ENCODE measurements at regions not wholly inside any gene's neighbourhood (a gene's known extent, or its start where the extent isn't known, plus 50 kb on each side); places are given as distances from the start of the nearest gene placed in this dataset.
"Not testable (repeated sequence)": the region's sequence is repeated elsewhere in the genome, so short reads cannot be mapped to it uniquely, and the experiment has no call there.

DNA sequence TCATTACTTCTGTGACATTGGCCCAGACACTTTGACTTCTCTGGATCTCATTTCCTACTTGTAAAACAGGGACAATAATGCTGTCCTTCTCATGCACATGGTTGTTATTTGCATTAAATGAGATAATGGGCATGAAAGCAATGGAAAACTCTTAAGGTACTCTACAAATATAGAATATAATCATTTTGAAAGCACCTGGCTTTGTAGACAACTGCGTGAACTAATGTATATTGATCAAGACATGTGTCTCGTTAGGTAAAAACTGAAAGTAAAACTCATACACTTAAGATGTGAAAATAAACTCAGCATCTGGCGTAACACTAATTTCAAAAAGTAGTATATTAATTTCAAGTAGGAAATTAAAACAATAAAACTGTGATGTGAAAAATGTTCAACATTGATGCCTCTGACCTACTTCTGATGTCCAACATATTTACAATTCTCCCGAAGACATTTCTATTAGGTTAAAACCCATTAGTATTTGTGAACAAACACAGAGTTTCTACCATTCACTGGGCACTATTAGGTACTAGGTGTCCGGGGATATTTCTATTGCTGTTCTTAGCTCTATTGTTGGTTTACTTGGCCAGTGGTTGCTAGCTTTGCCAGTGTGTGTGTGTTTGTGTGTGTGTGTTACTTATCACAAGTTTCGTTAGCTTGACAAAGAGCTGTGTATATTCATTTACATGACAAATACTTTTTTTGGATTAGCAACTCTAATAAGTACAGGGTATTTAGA is 220.5 kb downstream of the KCNRG start:
- no peak for DNase-seq

DNA sequence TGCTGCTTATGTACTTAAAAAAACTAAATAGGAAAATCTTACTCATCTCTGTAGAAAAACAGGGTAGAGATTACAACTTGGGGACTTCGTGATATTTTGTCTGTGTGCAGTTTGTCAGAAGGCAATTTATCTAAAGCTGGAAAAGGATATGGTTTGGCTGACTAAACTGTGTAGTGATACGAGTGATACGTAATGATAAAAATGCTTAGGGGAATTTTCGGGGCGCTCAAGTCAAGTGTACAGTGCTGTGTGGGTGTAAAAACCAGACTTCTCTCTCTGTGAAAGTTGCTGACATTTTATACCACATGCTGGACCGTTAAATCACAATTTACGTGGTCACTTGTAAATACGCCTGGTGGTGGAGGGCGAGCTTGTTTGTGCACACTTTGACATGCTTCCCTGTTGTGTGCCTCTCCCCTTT is 221.7 kb downstream of the KCNRG start:
- peak; percentile 67 to 77 (median 76) for DNase-seq

DNA sequence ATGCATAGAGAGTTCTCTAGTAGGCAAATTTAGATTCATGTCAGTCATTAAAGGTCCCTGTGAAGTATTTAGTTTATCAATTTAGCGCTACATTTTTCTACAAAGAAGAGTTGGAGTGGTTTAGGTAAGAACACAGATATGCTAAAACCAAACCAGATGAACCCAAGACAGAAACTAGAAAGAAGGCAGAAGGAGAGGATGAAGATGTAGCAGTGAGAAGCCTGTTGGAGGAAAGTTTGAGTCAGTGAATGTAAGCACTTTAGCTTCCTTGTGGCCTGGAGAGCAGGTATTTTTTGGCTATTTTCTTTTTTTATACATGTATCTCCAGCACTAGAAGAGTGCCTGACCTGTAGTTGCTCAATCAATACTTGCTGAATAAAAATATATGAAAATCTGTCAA is 223.7 kb downstream of the KCNRG start:
- DNase-seq: no peak

DNA sequence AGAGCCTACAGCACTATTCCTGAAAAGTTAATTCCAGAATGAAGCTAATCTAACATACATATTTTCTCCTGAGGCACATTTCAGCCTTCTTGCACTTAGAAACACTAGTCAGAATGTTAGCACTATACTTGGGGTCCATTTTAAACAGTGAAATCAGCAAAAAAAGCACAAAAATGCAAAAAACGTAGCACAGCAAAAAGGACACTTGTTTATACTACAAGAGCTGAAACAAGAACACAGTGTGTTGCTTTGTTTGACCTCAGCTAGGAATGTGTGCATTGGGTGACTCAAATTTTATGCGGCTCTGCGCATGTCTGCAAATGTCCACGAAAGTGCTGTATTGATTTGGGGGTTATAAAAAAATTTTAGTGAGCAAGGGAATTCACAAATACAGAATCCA is 226.2 kb downstream of the KCNRG start:
- no peak for DNase-seq

DNA sequence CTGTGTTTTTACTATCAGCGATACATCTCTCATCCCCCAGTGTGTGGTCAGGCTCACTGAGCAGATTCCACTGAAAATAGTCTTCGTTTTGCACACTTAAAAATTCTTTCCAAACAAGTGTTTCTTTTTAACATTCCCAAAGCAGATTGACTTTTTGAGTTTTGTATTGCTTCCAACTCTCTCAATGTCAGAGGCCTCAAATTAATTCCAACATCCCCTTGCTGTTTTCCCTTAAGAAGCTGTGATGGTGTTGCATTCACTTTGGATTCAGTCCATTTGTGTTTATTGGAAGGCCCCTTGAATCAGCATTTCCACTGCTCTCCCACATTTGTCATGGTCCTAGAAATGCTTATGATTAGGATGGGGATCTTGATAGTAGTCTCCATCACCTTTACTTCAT is 228.7 kb downstream of the KCNRG start:
- no peak for DNase-seq

DNA sequence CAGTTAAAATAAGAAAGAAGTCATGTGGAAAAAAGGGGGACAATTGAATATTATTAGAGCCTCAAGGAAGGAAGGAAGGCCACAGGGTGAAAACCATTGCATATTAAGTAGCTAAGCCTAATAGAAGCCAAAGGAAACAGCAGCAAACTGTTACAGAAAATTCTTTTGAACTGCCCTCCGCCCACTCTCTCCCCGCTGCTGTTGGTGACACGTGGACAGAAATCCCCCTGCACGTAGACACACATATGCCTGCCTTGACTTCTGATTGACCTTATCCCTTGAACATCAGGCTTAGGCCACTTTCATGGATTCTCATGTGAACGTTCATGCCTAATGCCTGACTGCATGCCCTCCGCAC is 229.1 kb downstream of the KCNRG start:
- DNase-seq: peak; percentile 60 to 71 (median 65)

DNA sequence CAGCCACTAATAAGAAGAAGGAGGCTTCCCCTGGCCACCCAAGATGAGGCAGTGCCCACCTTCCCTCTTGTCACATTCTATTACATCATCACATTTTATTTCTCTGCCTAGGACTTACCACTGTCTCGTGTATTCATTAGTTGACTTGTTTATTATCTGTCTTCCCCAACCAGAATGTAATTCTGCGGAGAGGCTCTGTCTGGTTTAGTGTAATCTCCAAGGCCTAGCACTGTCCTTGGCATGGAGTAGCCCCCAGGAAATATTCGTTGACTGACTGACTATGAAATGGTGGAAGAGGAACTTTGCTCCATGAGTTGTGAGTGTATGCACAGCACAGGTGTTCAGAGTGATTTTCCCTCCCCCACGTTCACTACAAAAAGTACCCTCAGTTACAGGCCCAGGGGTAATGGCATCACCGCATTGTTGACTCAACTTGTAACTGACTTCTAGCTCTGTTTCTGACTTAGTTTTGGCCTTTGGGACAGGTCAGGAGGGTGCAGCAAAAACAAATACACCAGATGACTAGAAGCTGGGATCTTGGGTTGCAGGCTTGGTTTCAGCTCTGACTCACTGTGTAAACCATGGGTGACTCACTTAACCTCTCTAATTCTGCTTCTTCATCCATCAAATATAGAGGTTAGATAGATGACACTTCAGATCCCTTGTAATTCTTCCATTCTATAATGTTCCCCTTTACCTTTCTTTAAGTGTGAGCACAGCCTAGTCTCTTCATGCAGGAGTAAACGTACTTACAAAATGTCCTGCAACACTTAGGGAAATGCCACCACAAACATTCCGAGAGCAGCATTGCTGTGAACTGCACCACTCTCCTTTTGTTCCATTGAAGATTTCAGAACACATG is 229.7 kb downstream of the KCNRG start:
- DNase-seq: peak; percentile 74 to 86 (median 85)

DNA sequence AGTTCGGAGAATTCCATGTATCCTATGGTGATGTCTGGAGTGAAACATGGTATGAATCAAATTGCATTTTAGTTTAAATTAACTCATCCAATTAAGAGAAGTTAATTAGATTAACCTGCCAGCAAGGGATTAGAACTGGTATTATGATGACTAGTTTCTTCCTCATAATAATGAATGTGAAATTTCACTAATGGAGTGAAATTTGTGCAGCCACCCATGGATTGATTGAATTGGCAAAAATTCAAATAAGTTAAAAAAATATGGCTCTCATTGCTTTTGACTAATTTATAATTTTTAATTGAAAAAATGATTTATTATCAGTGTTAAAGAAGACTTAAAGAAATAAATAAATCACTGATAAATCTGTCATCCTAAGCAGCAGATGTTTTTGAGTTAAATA is 232.0 kb downstream of the KCNRG start:
- DNase-seq: no peak

DNA sequence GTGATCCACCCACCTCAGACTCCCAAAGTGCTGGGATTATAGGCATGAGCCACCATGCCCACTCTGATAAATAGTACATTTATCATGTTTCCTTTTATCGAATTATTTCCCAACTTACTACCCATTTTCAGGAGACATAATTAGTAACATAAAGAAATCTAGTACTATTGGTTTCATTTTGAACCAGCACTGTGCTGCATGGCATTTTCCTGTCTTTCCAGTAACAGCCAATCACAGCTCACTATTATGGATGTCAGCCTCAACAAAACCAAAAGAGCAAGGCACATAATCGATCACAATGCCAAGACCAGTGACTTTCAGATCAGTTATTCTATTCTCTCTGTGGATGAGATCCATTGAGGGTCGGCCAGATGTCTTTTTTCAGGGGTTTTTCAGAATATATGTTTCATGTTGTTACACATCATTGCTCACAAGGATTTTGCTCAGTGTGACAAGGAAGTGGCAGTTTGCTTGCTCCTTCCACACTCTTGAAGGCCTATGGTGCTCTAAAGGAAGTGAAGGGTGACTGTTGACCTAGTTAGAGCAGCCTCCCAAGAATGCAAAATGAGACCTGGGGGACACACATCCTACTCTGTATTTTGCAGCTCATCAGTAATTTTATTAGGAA is 233.4 kb downstream of the KCNRG start:
- peak in 2 of 3 donors; percentile 37 to 50 for DNase-seq

DNA sequence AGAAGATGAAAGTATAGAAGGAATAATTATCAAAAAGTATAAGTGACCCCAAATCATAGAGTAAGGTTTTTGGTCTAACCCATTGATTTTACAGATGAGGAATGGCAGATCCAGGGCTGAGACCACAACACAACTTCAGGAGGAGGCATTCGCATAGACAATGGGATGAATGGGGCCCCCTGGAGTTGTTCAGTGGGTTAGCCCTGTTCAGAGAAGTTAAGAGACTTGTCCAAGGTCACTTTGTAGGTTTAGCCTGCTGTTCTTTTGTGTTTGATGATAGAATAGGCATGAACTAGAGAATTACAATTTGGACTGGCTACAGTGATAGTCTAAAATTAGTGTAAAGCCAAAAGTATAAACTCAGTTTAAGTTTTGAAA is 233.9 kb downstream of the KCNRG start:
- DNase-seq: no peak

DNA sequence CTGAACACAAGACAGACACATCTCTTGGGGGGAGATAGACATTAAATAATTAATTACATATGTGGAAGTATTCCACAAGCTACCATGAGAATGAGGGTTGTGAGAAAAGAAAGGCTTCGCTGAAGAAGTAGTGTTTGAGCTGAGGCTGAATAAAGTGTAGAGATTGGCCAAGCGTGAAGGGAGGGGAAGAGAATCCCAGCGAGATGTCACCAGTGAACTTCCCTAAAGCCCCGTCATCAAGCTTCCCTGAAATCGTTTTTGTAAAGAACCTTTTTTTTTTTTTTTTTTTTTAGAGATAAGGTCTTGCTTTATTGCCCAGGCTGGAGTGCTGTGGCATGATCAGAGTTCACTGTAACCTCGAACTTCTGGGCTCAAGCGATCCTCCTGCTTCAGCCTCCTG is 235.2 kb downstream of the KCNRG start:
- DNase-seq: peak; percentile 76 to 88 (median 84)

DNA sequence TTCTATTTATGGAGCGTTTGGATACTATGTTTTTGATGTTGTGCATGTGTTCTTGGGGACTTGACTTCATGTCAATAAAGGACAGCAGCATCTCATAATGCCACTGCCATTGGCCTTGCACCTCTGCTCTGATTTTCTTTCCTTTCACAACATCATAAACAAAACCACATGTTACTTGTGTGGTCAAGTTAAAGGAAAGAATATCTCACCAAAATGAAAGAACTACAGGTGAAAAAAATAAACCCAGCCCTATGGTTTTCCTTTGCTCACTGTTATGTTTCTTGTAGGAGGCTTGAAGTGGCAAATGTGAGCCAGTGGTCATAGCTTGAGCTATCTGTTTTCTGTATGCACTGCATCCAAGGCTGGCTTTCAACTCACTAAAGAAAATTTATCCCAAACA is 240.4 kb downstream of the KCNRG start:
- DNase-seq: no peak

DNA sequence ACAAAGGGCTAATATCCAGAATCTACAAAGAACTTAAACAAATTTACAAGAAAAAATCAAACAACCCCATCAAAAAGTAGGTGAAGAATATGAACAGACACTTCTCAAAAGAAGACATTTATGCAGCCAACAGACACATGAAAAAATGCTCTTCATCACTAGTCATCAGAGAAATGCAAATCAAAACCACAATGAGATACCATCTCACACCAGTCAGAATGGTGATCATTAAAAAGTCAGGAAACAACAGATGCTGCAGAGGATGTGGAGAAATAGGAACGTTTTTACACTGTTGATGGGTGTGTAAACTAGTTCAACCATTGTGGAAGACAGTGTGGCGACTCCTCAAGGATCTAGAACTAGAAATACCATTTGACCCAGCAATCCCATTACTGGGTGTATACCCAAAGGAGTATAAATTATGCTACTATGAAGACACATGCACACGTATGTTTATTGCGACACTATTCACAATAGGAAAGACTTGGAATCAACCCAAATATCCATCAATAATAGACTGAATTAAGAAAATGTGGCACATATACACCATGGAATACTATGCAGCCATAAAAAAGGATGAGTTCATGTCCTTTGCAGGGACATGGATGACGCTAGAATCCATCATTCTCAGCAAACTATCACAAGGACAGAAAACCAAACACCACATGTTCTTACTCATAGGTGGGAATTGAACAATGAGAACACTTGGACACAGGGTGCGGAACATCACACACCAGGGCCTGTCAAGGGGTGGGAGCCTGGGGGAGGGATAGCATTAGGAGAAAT is 241.5 kb downstream of the KCNRG start:
- not testable (repeated sequence) for DNase-seq

DNA sequence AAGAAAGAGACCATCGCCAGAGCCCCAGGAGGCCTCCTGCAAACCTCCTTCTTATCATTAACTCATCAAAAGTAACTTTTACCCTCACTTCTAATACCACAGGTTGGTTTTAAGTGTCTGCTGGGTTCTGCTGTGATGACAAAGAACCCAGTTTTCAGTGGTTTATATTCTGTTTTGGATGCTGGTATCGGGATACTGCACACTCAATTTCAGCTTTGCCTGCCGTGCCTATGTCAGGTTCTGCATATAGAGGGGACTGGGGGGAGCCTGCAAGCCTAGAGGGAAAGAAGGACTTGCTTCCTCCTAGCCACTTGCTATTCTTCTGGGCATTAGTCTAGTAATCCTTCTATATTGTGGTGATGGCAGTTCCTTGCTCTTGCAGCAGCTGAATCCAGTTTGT is 242.4 kb downstream of the KCNRG start:
- no peak for DNase-seq

DNA sequence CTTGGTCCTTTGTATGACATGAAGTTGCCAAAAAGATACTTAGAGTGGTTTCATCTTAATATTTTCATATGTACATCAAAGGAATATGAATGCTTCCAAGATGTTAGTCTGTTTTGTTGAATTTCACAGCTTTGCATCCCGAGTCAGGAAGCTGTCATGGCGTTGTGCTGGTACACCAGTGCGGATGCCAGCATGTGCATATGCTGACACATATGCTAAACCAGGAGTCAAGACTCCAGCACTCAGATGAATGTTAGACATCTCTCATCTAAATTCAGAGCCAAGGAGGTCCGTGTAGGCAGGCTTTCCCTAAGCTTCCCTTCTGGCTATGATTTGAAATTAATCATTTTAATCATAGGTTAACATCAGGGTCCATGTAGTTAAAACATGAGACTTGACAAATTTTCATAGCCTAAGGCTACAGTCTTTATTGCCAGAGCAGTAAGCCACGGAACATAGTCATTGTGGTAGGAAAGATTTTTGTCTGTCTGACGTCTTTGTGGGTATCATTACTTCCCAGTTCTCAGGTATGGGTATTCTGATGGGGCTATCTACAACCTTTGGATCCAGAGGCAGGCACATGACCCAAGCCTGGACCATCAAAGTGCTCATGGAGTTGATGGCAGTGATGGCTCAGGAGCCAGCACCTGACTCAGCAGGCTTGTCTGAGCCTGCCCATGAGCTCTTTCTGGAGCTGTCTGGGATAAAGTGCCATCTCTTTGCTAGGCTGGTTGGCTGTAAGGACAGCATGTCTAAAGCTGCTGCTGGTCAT is 246.1 kb downstream of the KCNRG start:
- DNase-seq: no peak

DNA sequence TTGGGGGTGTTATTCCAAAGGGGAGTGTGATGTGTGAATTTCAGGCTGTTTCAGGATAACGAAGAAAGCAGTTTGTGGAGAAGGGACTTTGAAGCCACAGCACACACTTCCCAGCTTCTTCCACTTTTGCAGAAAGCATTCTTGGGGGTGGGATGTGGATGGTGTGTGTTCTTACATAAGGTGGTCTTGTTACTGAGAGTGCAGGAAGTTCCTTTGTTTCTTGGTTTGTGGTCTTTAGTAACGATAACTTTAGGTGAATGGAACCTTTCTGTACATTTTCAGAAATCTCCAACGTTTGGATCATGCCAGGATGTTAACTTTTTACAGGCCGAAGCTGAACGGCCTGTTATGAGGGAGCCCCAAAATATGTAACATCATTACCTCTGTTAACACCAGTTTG is 251.8 kb downstream of the KCNRG start:
- DNase-seq: no peak

DNA sequence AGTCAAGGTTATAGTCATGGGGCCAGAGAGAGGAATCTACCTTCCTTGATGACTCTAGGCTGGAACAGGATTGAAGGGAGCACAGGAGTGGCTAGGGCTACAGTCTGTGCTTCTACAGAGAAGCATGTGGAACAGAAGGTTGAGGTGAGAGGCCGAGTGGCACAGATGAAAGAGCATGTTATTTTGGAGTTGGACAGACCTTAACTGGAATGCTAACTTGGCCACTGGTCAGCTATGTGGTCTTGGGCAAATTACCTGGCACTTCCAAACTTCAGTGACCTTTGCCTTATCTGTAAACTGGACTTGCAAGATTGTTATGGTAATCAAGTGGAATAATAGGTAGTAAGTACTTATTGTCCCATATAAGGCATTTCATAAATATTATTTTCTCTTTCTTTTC is 252.7 kb downstream of the KCNRG start:
- DNase-seq: no peak

DNA sequence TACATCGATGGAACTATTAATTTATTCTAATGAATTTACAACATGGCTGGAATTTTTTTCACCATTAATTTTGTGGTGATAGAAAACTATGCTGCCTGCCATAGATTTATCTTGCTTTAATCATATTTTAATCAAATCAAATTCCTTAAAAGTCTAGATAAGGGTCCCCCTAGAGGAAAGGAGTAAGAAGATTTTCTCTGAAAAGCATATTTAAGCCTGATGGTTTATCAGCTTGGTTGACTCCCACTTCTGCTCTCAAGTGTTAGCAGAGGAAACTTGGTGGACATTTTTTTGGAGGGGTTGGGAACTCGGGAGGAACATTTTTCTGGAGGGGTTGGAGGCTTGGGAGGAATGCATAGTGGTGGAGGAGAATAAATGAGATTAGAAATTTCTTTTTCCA is 253.3 kb downstream of the KCNRG start:
- DNase-seq: no peak

DNA sequence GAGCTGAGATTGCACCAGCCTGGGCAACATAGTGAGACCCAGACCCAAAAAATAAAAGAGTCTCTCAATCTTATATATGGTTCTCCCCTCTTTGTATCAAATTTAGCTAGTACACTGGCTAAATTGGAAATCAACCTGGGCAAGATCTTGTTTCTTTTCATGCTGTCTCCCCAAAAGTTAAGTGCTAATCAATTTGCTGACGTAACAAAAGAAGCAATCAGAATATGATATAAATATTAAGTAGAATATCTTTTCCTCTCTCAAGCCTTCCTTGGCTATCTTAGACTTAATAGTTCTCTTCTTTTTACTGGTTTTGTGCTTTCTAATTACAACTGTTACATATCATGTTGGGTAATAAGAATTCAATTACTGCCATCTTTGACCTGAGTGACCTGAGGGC is 258.9 kb downstream of the KCNRG start:
- no peak for DNase-seq

DNA sequence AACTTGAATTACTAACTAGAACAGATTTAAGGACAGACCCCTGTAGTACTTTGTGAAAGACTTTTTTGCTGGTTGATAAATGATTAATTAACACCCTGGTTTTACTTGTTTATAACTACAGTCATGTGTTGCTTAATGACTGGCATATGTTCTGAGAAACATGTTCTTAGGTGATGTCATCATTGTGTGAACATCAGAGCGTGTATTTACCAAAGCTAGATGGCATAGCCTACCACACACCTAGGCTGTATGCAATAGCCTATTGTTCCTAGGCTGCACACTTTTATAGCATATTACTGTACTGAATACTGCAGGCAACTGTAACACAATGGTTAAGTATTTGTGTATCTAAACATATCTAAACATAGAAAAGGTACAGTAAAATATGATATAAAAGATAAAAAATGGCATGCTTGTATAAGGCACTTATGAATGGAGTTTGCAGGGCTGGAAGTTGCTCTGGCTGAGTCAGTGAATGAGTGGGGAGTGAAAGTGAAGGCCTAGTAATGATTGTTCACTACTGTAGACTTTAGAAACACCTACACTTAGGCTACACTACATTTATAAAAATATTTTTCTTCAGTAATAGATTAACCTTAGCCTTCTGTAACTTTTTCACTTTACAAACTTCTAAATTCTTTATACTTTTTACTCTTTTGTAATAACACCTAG is 260.3 kb downstream of the KCNRG start:
- no peak for DNase-seq

DNA sequence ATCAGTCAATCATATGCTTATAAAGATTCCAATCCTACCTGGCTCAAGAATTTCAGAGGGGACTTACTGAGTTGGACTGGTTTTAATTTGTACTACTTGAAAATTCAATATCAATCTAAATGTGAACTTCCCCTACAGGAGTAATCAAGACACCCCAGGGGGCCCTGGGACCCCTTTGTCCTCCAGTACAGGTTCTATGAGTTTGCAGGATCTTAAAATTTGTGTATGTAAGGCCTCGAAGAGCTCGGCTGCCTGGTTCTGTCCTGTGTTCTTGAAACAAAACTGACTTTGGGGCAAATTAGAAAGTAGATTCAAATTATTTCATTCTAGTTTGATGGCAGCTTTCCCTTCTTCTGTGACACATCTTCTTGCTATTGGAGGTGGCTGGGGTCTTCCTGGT is 261.3 kb downstream of the KCNRG start:
- no peak for DNase-seq

DNA sequence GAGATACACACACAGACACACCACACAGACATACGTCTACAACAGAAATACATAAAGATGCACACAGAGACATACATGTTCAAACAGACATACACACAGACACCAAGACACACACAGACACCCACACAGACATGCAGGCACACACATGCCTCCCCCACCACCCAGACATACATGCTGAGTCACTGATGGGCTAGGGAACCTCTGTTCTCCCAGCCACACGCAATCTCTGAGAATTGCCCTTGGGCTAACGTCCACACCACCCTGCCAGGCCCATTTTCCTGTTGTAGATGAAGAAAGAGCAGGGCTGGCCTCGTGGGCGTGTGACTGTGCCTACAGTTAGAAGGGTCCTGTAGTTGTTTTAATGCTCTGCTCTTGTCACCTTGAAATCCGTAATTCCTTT is 261.9 kb downstream of the KCNRG start:
- peak in 2 of 3 donors; percentile 6 to 27 for DNase-seq
